NCI-H526 (cell line): ENCODE measurements at regions not wholly inside any gene's neighbourhood (a gene's known extent, or its start where the extent isn't known, plus 50 kb on each side); places are given as distances from the start of the nearest gene placed in this dataset.

Experiments
- DNase-seq, 2 experiments: peaks; one replicate each; lab custom pipeline; 2025; lab: John Stamatoyannopoulos, UW

DNA sequence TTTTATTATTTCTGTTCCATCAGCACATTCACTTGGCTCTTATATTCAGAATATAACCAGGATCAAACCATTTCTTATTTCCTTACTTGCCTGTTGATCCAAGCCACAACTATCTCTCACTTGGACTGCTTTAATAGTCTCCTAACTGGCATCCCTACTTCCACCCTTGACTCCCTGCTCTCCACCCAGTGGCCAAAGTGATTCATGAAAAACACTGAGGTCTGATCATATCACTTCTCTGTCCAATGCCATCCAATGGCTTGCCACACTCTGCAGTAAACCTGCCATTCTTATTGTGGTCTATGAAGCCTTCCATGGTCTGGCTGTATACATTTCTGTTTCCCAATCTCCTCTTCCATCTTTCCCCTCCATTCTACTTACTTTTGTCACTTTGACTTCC, 576.1 kb downstream of the PDCD6IP start:
- DNase-seq: no peak

DNA sequence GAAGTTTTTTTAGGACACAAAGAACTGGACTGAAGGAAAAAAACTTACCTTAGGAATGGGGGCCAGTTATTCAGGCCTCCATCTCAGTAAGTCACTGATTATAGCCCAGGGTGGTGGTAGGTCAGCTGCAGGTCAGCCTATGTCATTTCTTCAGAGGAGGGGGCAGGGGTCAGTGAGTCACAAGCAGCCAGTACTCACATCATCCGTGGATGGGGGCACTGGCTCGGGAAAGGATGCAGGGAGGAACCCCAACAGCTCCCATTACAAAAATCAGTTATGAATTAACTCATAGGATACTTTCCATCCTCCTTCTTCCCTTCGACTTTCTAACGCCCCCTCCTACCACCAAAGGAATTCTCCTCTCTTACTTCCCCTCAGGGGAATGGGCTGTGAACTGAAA, 578.3 kb downstream of the PDCD6IP start:
- DNase-seq: no peak

DNA sequence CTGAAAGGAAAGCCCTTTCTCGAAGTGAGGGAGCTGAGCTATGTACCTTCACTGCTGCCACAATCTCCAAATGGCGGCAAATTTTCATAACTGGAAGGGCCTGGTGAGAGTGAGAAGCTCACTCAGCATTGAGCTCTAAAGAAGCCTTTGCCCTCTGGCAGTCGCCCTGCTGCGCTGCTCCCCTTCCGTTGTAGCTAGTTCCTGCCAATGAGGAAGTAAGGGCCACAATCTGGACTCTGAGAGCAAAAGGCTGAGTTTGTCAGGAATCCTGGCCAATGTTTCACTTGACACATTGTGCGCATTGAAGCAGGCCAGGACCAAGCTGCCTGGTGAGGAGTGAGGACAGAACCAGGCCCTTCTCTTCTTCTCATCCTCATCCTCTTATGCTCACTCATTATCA, 579.5 kb downstream of the PDCD6IP start:
- DNase-seq: no peak

DNA sequence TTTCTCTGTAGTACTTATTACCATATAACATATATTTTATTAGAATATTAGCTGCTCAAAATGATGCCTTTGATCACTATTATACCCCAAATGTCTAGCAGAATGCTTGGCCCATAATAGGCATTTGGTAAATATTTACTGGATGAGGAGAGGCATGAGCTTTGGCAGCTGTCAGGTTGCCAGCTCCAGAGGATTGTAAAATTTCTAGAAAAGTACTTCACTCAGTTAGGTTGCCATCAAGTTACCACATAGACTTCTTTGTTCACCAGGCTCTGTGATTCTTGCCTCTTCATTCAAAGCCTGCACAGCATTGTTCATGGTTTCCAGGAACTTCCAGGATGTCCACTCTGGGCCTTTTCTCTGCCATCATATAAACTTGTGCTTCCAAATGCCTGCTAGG, 582.8 kb downstream of the PDCD6IP start:
- DNase-seq: no peak

DNA sequence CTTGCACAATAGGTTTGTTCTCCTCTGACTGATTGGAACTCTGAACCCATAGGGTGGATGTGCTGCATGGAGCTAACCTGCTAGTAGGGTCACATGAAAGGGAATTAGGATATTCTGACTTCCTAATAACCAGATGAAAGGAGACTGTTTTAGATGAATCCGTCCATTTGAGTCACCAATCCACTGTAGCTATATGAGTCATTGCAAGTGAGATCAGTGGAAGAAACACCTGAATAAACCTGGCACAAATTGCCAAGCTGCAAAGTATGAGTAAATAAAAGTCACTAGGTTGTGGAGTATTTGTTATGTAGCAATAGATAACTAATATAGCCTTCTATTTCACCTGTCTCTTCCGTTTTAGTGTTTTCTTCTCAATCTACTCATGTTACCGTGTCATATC, 584.4 kb downstream of the PDCD6IP start:
- DNase-seq: peak in 1 of 2 experiments; percentile 18

DNA sequence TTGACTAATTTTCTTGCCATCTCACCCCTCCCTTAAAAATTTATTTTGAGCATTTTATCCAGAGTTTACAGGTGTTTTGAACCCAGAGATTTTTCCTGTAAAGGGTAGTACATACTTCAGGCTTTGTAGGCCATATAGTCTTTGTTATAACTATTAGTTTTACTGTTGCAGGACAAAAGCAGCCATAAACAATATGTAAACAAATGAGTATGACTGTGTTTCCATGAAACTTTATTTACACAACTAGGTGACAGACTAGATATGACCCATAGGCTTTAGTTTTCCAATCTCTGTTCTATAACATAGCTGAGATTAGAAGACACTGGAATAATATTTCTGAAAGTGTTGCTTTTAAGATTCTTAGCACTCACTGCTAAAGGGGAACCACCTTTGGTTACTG, 587.9 kb downstream of the PDCD6IP start:
- DNase-seq: no peak

DNA sequence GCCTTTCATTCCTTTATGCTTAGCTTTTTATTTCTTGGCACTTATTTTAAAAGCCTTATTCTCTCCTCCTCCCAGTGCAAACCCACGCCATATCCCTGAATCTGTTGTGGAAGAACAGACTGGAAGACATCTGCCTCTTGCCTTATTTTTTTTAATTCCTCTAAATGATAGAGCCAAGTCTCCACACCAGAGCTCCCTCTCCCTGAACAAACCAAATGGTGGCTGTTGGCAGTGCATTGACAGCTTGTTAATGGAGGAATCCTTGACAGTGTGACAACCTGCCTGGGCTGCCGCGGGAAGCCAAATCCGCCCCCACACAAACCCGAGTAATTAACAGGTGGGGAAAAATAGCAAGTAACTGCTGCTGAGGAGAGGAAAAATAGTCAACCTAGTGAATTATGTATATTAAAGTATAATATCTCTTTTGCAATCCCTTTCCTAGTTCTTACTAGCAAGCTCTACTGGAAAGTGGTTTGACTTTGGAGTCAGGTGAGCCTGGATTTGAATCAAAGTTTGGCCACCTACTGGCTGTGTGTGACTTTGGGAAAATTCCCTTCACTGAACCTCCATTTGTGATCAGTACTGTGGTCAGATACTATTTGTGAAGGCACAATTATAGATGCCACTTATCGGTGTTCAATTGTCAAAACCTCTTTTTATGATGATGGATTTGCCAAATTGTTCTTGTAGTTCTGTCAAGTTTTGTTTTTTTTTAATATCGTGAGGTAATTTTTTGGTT, 589.6 kb downstream of the PDCD6IP start:
- DNase-seq: peak in 1 of 2 experiments; percentile 15

DNA sequence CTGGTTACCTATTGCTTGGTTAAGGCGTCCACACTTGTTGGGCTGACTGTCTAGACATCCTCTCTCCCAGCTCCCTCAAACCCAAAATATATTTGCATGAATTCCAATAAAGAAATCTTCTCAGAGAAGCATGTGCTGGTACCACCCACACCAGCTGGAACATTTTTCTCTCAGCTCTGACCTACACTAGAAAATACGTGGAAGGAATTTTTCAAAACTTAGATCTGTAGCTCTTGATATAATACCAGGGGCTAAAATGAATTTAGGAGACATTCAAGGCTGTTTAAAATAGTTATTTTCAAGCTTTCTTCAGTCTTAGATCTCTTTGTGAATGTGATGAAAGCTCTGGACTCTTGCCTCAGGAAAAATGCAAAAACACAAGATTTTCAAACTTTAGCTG, 590.4 kb downstream of the PDCD6IP start:
- DNase-seq: peak in 1 of 2 experiments; percentile 27

DNA sequence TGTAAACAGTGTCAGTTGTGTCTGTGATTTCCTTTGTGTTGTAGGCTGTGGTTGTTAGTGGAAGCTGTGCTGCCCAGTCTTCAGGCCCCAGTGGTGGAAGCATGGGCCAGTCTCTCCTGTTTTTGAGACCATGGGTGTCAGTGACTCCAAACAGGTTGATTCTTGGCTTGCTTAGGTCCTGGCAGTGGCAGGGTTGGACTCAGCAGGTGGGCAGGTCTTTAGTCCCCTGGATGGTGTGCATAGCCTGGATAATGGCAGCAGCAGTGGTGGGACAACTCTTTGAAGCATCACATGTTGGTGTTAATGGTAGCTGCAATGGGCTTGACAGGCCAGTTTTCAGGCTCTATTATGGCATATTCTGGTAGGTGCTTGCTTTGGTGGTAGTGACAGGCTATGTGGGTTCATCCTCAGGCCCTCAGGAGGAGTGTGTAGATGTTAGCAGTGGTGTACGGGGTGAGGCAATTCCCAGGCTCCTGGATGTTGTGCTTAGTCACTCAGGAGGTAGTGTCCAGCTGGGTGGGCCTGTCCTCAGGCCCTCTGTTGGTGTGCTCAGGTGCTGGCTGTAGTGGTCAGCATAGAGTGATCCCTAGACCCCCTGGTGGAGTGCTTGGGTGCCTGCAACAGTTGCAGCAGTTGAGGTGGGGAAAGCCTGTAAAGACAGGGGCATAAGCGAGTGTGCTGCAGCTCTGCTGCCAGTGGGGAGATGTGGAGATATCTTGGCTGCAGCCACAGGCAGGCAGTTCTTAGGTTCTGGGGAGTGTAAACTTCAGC, 596.7 kb downstream of the PDCD6IP start:
- no peak for DNase-seq

DNA sequence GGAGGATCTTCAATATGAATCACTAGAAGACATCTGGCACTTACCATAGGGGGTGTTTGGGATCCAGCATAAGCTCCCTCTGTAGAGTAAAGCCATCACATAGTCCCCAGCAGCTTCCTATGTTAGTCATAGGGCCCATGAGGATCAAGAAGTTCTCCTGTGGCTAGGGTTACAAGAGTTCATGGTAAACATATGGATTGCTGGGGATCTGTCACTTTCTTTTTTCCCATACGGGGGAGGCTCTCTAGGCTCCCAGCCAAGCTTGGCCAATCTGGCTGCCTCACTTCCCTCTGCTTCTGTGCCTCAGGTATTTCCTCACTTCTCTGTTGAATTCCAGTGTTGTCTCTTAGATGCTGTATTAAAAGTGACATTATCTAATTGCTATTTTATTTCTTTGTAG, 597.9 kb downstream of the PDCD6IP start:
- DNase-seq: no peak

DNA sequence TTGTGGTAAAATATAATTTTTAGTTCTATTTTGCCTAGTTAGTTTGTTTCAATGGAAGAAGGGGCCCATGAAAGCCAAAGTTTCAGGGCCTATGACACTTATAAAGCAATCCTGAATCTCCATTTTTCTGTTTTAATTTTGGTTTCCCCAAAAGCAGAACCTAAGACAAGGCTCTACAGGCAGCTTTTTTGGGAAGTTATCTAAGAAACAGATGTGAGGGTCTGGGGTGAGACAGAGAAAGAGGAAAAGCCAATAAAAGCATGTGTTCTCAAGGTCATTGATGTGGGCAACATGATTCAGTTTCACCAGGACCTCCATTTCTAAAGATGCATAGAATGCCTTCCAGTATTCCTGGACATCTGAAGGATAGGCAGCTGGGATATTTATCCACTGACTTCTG, 598.5 kb downstream of the PDCD6IP start:
- no peak for DNase-seq

DNA sequence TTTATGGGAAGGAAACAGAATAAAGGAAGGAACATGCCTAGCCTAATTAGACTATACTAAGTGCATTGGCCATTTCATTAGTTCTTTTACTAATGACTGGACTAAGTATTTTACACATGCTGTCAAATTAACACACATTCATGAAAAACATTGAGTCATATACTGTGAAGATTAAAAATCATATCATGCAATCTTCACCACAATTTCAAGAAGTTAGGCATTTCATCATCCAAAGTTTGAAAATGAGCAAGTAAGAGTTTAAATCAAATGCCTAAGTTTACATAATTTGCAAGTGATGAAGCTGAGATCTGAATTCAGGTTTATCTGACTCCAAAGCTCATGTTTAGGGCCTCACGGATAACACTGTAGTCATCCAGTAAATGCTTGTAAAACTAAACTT, 601.0 kb downstream of the PDCD6IP start:
- DNase-seq: no peak

DNA sequence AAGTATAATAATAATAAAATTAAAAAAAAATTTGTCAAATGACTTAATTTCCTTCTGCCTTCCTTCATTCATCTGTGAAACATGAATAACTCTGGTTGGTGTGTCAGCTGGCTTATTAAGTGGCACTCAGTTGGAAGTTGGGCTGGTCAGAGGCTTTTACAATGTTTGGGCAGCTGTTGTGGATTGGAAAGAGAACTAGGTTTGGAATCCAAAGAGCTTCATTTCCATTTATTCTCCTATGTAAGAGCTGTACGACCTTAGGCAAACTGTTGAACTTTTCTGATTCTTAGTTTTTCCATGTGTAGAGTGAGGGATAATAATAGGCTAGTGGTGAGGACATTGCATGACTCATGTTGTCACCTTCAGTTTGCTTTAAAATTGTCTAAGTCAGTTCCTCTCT, 606.7 kb downstream of the PDCD6IP start:
- no peak for DNase-seq

DNA sequence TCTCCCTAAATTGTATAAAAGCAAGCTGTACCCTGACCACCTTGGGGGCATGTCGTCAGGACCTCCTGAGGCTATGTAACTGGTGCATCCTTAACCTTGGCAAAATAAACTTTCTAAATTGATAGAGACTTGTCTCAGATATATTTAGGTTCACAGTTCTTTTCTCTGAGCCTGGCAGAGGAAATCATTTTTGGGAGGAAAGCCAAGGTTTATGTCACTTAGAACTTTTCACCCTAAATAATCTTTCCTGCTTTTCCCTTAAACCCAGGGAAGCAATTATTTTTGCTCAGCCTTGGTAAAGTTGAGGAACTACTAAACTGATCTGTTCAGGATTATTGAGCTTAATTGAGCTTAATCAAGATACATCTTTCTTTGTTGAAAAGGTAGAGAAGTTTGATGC, 608.9 kb downstream of the PDCD6IP start:
- no peak for DNase-seq

DNA sequence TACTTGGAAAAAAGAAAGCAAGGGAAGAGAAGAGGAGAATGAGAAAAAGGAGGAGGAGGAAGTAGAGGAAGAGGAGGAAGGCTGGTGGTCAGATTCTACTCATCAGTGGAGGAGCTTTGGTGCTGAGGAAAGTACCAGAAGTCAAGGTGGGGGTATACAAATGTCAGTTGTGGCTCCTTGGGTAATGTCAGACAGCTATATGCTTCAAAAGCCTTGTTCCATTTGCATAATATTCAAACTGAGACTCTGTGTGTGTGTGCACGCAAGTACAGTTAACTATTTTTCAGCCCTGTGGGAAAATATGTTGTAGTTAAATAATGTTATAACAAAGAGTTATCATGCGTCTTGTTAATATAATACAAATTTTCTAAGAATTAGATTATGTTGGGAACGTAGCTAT, 609.7 kb downstream of the PDCD6IP start:
- DNase-seq: peak in 1 of 2 experiments; percentile 63

DNA sequence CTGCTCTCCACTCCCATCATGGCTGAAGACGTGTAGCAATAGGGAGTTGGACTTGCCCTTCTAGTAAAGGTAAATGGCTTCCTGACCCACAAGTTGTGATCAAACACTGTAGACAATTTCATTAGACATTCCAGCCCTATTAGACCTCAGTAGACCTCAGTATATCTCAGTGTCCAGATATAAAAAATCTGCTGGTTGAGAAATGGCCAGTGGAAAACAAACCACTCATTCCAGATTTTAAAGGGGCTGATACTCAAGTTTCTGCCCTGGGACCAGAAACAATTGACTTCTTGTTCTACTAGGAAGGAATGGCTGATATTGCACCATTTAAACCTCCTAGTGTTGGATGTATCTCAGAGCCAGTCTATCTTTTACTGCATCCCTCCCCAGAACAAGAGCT, 613.2 kb downstream of the PDCD6IP start:
- no peak for DNase-seq

DNA sequence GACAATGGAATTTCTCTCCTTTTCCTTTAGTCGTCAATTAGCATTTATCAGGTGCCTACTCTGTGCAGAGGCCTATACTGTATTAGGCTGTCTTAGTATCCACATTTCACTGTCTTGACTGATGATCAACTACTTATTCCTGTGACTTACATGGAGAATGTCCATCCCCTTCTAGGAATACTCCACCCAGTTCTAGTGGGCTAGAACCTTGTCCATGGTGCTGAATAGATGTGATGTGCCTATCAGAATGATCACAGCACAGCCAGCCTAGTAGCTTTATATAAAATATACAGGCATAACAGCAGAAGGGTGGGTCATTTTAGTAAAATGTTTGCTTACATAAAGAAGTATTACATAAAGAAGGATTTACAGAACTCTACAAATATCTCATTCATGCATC, 621.4 kb downstream of the PDCD6IP start:
- no peak for DNase-seq

DNA sequence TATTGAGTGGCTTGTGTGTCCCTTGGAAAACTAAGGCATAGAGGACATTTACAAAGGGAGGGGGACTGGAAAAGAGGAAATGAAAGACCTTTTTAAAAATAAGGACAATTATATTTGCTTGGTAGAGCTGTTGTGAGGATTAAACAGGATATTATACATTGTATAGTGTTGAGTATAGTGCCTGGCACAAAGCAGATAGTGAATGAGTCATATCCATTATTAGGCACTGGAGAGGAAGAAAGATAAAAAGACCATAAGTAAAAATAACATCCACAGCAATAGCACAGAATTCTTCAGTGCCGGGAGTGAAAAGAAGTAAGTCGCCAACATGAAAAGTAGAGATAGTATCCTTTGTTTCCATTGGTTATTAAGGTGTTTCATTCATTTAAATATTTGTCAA, 623.3 kb downstream of the PDCD6IP start:
- DNase-seq: no peak

DNA sequence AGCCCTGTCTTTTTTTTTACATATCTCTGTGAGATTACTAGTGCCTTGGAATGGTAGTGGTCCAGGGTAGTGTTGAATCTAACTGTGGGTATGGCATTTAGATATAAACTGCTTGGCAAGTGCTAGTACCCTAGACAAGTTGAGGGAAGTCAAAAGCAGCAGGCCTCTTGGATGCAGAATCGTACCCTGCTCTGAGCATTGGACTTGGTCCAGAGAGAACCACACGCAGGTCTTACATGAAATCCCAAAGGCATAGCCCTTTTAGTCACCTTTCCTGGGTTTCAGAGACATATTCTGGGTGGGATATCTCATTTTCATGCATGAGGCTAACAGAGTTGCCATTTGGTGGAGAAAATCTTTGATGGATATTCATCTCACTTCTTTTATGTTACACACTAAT, 641.4 kb downstream of the PDCD6IP start:
- DNase-seq: no peak

DNA sequence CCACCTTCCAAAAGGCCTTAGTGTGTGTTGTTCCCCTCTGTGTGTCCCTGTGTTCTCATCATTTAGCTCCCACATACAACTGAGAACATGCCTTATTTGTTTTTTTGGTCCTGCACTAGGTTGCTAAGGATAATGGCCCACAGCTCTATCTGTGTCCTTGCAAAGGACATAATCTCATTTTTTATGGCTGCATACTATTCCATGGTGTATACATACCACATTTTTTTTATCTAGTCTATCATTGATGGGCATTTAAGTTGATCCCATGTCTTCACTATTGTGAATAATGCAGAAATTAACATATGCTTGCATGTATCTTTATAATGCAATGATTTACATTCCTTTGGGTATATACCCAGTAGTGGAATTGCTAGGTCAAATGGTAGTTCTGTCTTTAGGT, 645.7 kb downstream of the PDCD6IP start:
- no peak for DNase-seq

DNA sequence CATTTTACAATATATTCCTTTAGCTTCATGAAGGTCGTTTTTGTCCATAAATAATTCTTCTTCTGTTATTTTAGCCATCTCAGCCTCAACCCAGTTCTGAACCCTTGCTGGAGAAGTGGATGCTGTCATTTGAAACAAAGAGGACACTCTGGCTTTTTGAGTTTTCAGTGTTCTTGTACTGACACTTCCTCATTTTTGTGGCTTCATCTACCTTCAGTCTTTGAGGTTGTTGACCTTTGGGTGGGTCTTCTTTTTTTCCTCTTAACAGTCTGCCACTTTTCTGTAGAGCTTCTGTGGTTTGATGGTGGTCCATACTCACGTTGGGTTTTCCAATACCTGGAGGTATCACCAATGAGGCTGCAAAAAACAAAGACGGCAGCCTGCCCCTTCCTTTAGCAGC, 650.9 kb downstream of the PDCD6IP start:
- DNase-seq: no peak

DNA sequence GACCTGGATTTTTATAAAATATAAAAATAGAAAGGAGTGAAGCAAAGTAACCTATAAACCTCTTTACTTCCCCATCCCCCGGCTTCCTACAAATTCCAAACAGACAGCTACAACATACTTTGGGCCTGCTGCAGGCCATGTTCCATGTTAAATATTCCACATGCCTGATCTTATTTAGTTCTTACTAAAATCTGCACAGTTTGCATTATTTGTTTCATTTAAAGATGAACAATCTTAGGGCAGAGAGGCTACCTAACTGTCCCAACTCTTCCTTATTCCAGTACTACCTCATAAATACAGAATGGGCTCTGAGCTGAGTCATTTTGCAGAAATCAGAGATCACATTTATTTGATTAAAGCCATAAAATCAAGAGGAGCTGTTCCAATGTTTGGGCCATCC, 665.0 kb downstream of the PDCD6IP start:
- DNase-seq: no peak

DNA sequence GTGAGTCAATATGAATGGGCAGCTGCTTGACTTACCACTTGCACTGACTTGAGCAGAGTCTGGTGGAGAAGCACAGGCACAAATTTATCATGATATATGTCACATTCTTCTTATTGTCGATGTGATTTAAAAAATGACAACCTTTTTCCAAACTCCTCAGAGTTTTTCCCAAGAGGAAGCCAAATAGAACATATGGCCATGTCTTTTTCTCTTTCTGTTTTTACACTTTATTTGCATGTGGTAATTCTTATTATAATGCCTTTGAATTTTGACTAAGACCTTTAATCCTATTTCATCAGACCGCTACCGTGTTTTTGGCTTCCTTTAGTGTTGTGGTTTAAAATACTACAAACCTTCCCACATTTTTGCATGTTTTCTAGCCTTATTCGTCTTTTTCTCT, 666.2 kb downstream of the PDCD6IP start:
- DNase-seq: no peak

DNA sequence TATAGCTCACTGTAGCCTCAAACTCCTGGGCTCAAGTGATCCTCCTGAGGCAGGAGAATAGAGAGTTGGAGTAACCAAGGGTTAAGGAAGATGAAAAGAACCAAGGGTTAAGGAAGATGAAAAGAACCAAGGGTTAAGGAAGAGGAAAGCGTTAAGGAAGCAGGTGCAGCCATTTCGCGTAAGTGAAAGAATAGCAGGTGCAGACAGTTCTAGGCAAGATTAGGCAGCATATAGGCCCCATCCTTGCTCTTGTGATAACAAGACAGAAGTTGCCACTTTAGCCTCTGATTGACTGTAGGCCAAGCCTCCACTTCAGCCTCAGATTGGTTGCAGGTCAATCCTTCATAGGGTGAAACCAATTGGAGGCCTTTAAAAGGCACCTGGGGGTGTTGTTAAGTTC, 677.4 kb downstream of the PDCD6IP start:
- no peak for DNase-seq
